ENCODE measurements at regions not wholly inside any gene's neighbourhood (a gene's known extent, or its start where the extent isn't known, plus 50 kb on each side); places are given as distances from the start of the nearest gene placed in this dataset.

DNA sequence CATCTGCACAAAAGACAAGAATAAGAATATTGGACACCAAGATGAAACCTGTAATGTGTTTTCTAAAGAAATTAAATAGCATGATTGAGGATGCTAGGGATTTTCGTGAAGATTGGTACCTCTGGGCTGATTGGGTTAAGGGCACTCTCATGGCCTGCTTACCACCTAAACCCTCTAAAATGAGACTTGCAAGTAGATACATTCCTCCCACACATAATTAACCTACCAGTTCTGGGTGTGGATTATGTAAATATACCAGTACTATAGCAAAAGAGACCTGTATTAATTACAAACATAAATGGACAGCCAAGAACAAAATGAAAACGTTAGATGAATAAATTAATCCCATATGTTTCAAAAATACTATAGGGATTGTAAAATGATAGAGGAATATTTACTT lies 1069.6 kb upstream of the B3GALT2 start:
- TF ChIP-seq EZH2 (IDR thresholded peaks at IDR 0.05) (no peak), CTCF (IDR thresholded peaks at IDR 0.05) (no peak), EZH2phosphoT487 (IDR thresholded peaks at IDR 0.05) (no peak)

All from neural progenitor cell (in vitro differentiated cells).